Lower lobe of right lung (tissue), 2 donors: ENCODE measurements at regions not wholly inside any gene's neighbourhood (a gene's known extent, or its start where the extent isn't known, plus 50 kb on each side); places are given as distances from the start of the nearest gene placed in this dataset.
"Not testable (repeated sequence)": the region's sequence is repeated elsewhere in the genome, so short reads cannot be mapped to it uniquely, and the experiment has no call there.

Experiments used
- ATAC-seq, 2 donors: fragments of 200-7000 bp; cut with Tn5 transposase; one replicate each; pipeline ENCODE4 v1.9.1; 2020 to 2022; ENCODE audit warnings: mild to moderate bottlenecking in 2 of 2, moderate library complexity in 2 of 2
- DNase-seq: peaks from one replicate; pipeline ENCODE4 v3.0.0-alpha.2; 2020
- H3K27ac ChIP-seq: fragments of 200-600 bp; one replicate; pipeline ENCODE4 v1.8.0; 2022
- H3K27me3 ChIP-seq: fragments of 200-600 bp; one replicate; pipeline ENCODE4 v1.8.0; 2022; ENCODE audit warnings: low read depth
- H3K36me3 ChIP-seq: fragments of 200-600 bp; one replicate; pipeline ENCODE4 v1.8.0; 2022; ENCODE audit warnings: mild to moderate bottlenecking
- H3K4me1 ChIP-seq: fragments of 200-600 bp; one replicate; pipeline ENCODE4 v1.8.0; 2022
- H3K4me3 ChIP-seq: fragments of 200-600 bp; one replicate; pipeline ENCODE4 v1.8.0; 2022; ENCODE audit warnings: mild to moderate bottlenecking
- H3K9me3 ChIP-seq: fragments of 200-600 bp; one replicate; pipeline ENCODE4 v1.8.0; 2022
- CTCF ChIP-seq: fragments of 200-600 bp; IDR thresholded peaks from one replicate; pipeline ENCODE4 v1.8.0; 2022; ENCODE audit warnings: antibody characterized with exemption, mild to moderate bottlenecking
- intact Hi-C: fragments of 100-400 bp; cut with DNase I; formaldehyde crosslinking; loops from one replicate; pipeline ENCODE4 v1.11.0; 2022
- donor health status: DM: no; HTN: yes; CAD: no; lungs with severe emphysema.

GRCh38 chr21:33146467-33146866, 76.5 kb downstream of the OLIG1 start:
- H3K36me3 ChIP-seq, result no peaks in the 10 kb centered on the region
- no peak overlapping the region for H3K27ac ChIP-seq
- H3K4me3 ChIP-seq, result no peak overlapping the region
- H3K27me3 ChIP-seq, result peaks cover 28% of the 10 kb centered on the region
- DNase-seq (no peak), ATAC-seq (no peak)
- no peak for TF ChIP-seq CTCF
- H3K4me1 ChIP-seq, result no peaks in the 10 kb centered on the region
- intact Hi-C loops, result no loop called here
- H3K9me3 ChIP-seq, result no peaks in the 10 kb centered on the region

- H3K4me3 ChIP-seq, result no peak overlapping the region
- intact Hi-C loops, result no loop called here
- no peak for ATAC-seq
- no peak overlapping the region for H3K27ac ChIP-seq
- no peaks in the 10 kb centered on the region for H3K9me3 ChIP-seq
- no peaks in the 10 kb centered on the region for H3K4me1 ChIP-seq
- no peak for TF ChIP-seq CTCF
- H3K27me3 ChIP-seq, result peaks cover 15% of the 10 kb centered on the region
- H3K36me3 ChIP-seq, result no peaks in the 10 kb centered on the region
- no peak for DNase-seq
These were observed 79.2 kb downstream of the OLIG1 start for GRCh38 chr21:33149181-33149580.

GRCh38 chr21:33150968-33151367, 78.8 kb upstream of the IFNAR2 start:
- DNase-seq, ATAC-seq, H3K4me1 ChIP-seq, H3K27ac ChIP-seq, intact Hi-C loops, H3K36me3 ChIP-seq, H3K9me3 ChIP-seq, H3K4me3 ChIP-seq: not testable (repeated sequence)
- H3K27me3 ChIP-seq, result peaks cover 20% of the 10 kb centered on the region

- ATAC-seq (no peak), DNase-seq (no peak)
- peaks cover 12% of the 10 kb centered on the region for H3K27me3 ChIP-seq
These were observed 77.6 kb upstream of the IFNAR2 start for GRCh38 chr21:33151941-33152731.

GRCh38 chr21:33152732-33153130, 77.0 kb upstream of the IFNAR2 start:
- Histone ChIP-seq H3K4me1 (no peaks in the 10 kb centered on the region), H3K4me3 (no peak overlapping the region), H3K9me3 (no peaks in the 10 kb centered on the region), H3K36me3 (no peaks in the 10 kb centered on the region), H3K27me3 (peaks cover 10% of the 10 kb centered on the region), H3K27ac (no peak overlapping the region)
- ATAC-seq, result no peak
- TF ChIP-seq CTCF, result no peak
- intact Hi-C loops, result no loop called here
- no peak for DNase-seq

More at GRCh38 chr21:33151941-33152731, 77.6 kb upstream of the IFNAR2 start:
- intact Hi-C loops, result no loop called here
- no peaks in the 10 kb centered on the region for H3K4me1 ChIP-seq
- no peak overlapping the region for H3K27ac ChIP-seq
- no peaks in the 10 kb centered on the region for H3K9me3 ChIP-seq
- H3K36me3 ChIP-seq, result no peaks in the 10 kb centered on the region
- no peak overlapping the region for H3K4me3 ChIP-seq
- no peak for TF ChIP-seq CTCF

- intact Hi-C loops, result no loop called here
- peaks cover 4% of the 10 kb centered on the region for H3K9me3 ChIP-seq
- ATAC-seq (no peak), DNase-seq (no peak)
- peaks cover 6% of the 10 kb centered on the region for H3K27me3 ChIP-seq
- no peaks in the 10 kb centered on the region for H3K36me3 ChIP-seq
- no peak overlapping the region for H3K27ac ChIP-seq
- H3K4me3 ChIP-seq, result no peak overlapping the region
- H3K4me1 ChIP-seq, result no peaks in the 10 kb centered on the region
- TF ChIP-seq CTCF, result no peak
These were observed 74.7 kb upstream of the IFNAR2 start for GRCh38 chr21:33155005-33155404.
